ENCODE measurements at regions not wholly inside any gene's neighbourhood (a gene's known extent, or its start where the extent isn't known, plus 50 kb on each side); places are given as distances from the start of the nearest gene placed in this dataset.

GRCh38 chr3:70757658-70758057 lies 445.2 kb upstream of the MDFIC2 start:
- TF ChIP-seq CTCF (conservative IDR thresholded peaks at IDR 0.05) (no peak), ZFX (IDR thresholded peaks at IDR 0.05) (no peak)

Measured in C4-2B (cell line).